OCI-LY1 (cell line): ENCODE measurements at regions not wholly inside any gene's neighbourhood (a gene's known extent, or its start where the extent isn't known, plus 50 kb on each side); places are given as distances from the start of the nearest gene placed in this dataset.

Source experiments
- CTCF ChIP-seq: fragments of 200-600 bp; sonication (generic), shearing (Covaris generic); IDR thresholded peaks from 2 replicates; pipeline ENCODE4 v1.5.1; 2017; ENCODE audit warnings: mild to moderate bottlenecking, antibody characterized with exemption, low read length, moderate library complexity, mixed read lengths
- EZH2 ChIP-seq: fragments of 200-600 bp; sonication (generic), shearing (Covaris generic); IDR thresholded peaks from 2 replicates; pipeline ENCODE4 v1.8.0; 2017; ENCODE audit warnings: borderline replicate concordance, mixed run types, mild to moderate bottlenecking, antibody characterized with exemption, low read length, moderate library complexity, mixed read lengths

- TF ChIP-seq CTCF (no peak), EZH2 (no peak)
These were observed 100.7 kb upstream of the TNFSF4 start for GRCh38 chr1:173307845-173308244.
